ENCODE measurements at regions not wholly inside any gene's neighbourhood (a gene's known extent, or its start where the extent isn't known, plus 50 kb on each side); places are given as distances from the start of the nearest gene placed in this dataset.

- no peak overlapping the region for H3K27ac ChIP-seq (ENCODE audit: low read depth, low read length, poor library complexity, severe bottlenecking)
- no peaks in the 10 kb centered on the region for H3K9me3 ChIP-seq (ENCODE audit: low read length)
- no peaks in the 10 kb centered on the region for H3F3A ChIP-seq (ENCODE audit: insufficient read depth, low read length)
- no peaks in the 10 kb centered on the region for H3K36me3 ChIP-seq (ENCODE audit: insufficient read depth, low read length)
- H3K4me3 ChIP-seq (ENCODE audit: low read depth, low read length, poor library complexity, severe bottlenecking) = no peak overlapping the region
- H2AFZ ChIP-seq (ENCODE audit: low read length) = no peak overlapping the region
- no peak overlapping the region for H3K4me2 ChIP-seq (ENCODE audit: low read length)
- H3K27me3 ChIP-seq (ENCODE audit: insufficient read depth, low read length) = no peaks in the 10 kb centered on the region
- no peaks in the 10 kb centered on the region for H3K4me1 ChIP-seq (ENCODE audit: insufficient read depth, low read length, severe bottlenecking)
- H3K79me2 ChIP-seq (ENCODE audit: insufficient read depth, low read length) = no peaks in the 10 kb centered on the region
- H3K9ac ChIP-seq (ENCODE audit: low read length) = no peak overlapping the region
- no peaks in the 10 kb centered on the region for H4K20me1 ChIP-seq (ENCODE audit: insufficient read depth, low read length)
- H3K9me2 ChIP-seq (ENCODE audit: low read depth, low read length) = no peaks in the 10 kb centered on the region
- TF ChIP-seq, protein P1, sequence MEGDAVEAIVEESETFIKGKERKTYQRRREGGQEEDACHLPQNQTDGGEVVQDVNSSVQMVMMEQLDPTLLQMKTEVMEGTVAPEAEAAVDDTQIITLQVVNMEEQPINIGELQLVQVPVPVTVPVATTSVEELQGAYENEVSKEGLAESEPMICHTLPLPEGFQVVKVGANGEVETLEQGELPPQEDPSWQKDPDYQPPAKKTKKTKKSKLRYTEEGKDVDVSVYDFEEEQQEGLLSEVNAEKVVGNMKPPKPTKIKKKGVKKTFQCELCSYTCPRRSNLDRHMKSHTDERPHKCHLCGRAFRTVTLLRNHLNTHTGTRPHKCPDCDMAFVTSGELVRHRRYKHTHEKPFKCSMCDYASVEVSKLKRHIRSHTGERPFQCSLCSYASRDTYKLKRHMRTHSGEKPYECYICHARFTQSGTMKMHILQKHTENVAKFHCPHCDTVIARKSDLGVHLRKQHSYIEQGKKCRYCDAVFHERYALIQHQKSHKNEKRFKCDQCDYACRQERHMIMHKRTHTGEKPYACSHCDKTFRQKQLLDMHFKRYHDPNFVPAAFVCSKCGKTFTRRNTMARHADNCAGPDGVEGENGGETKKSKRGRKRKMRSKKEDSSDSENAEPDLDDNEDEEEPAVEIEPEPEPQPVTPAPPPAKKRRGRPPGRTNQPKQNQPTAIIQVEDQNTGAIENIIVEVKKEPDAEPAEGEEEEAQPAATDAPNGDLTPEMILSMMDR (IDR thresholded peaks at IDR 0.05; ENCODE audit: low read length) = no peak
- no peak for TF ChIP-seq EZH2 (IDR thresholded peaks at IDR 0.05; ENCODE audit: borderline replicate concordance, low read length)
Measured at GRCh38 chr18:66219817-66220216, 384.1 kb downstream of the CDH19 start.

GRCh38 chr18:66211749-66212148, 392.1 kb downstream of the CDH19 start:
- TF ChIP-seq, protein P1 (IDR thresholded peaks at IDR 0.05; ENCODE audit: low read length) = no peak
- TF ChIP-seq EZH2 (IDR thresholded peaks at IDR 0.05; ENCODE audit: borderline replicate concordance, low read length) = no peak
- Histone ChIP-seq H3K27ac (ENCODE audit: low read depth, low read length, poor library complexity, severe bottlenecking) (no peak overlapping the region), H3K9me2 (ENCODE audit: low read depth, low read length) (no peaks in the 10 kb centered on the region), H3K9me3 (ENCODE audit: low read length) (no peaks in the 10 kb centered on the region), H3K27me3 (ENCODE audit: insufficient read depth, low read length) (no peaks in the 10 kb centered on the region), H3K36me3 (ENCODE audit: insufficient read depth, low read length) (no peaks in the 10 kb centered on the region), H3K4me2 (ENCODE audit: low read length) (no peak overlapping the region), H3K4me1 (ENCODE audit: insufficient read depth, low read length, severe bottlenecking) (no peaks in the 10 kb centered on the region), H2AFZ (ENCODE audit: low read length) (no peak overlapping the region), H3F3A (ENCODE audit: insufficient read depth, low read length) (no peaks in the 10 kb centered on the region), H3K79me2 (ENCODE audit: insufficient read depth, low read length) (no peaks in the 10 kb centered on the region), H3K4me3 (ENCODE audit: low read depth, low read length, poor library complexity, severe bottlenecking) (no peak overlapping the region), H4K20me1 (ENCODE audit: insufficient read depth, low read length) (no peaks in the 10 kb centered on the region), H3K9ac (ENCODE audit: low read length) (no peak overlapping the region)

DNA sequence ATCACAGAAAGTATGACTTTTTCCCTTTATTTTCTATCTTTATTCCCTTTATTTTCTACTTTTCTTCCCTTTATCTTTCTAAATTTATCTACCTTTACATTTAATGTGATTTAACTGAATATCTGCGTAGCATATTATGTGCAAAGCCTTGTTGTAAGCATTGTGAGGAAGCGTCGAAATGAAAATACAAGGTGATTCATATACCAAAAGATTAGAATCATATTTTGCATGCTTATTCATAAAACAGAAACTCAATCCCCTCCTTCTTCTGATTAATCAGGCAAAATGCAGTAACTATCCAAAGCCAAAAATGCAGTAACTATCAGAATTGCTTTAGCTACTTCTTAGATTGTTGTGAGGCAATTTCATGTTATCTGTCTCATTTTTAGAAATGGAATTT, 393.0 kb downstream of the CDH19 start:
- H3K4me3 ChIP-seq (ENCODE audit: low read depth, low read length, poor library complexity, severe bottlenecking) = no peak overlapping the region
- no peaks in the 10 kb centered on the region for H3K27me3 ChIP-seq (ENCODE audit: insufficient read depth, low read length)
- H3K9ac ChIP-seq (ENCODE audit: low read length) = no peak overlapping the region
- H3K4me2 ChIP-seq (ENCODE audit: low read length) = no peak overlapping the region
- no peak overlapping the region for H2AFZ ChIP-seq (ENCODE audit: low read length)
- H3K9me2 ChIP-seq (ENCODE audit: low read depth, low read length) = no peaks in the 10 kb centered on the region
- H3K79me2 ChIP-seq (ENCODE audit: insufficient read depth, low read length) = no peaks in the 10 kb centered on the region
- no peaks in the 10 kb centered on the region for H3K36me3 ChIP-seq (ENCODE audit: insufficient read depth, low read length)
- H3F3A ChIP-seq (ENCODE audit: insufficient read depth, low read length) = no peaks in the 10 kb centered on the region
- no peak overlapping the region for H3K27ac ChIP-seq (ENCODE audit: low read depth, low read length, poor library complexity, severe bottlenecking)
- H3K4me1 ChIP-seq (ENCODE audit: insufficient read depth, low read length, severe bottlenecking) = no peaks in the 10 kb centered on the region
- no peak for TF ChIP-seq EZH2 (IDR thresholded peaks at IDR 0.05; ENCODE audit: borderline replicate concordance, low read length)
- TF ChIP-seq, protein P1 (IDR thresholded peaks at IDR 0.05; ENCODE audit: low read length) = no peak
- no peaks in the 10 kb centered on the region for H4K20me1 ChIP-seq (ENCODE audit: insufficient read depth, low read length)
- no peaks in the 10 kb centered on the region for H3K9me3 ChIP-seq (ENCODE audit: low read length)

All from OCI-LY1 (cell line).